PC-9 (cell line): ENCODE measurements at regions not wholly inside any gene's neighbourhood (a gene's known extent, or its start where the extent isn't known, plus 50 kb on each side); places are given as distances from the start of the nearest gene placed in this dataset.
A peak's percentile ranks its signal among the peaks of the same experiment; 100 is the strongest.

Experiments
- BruUV-seq: library from RNA; stranded (reverse); fragments of 400-500 nt; replicated peaks from 2 replicates; lab custom pipeline; 2021; lab: Mats Ljungman, UMichigan
- CTCF ChIA-PET: fragments of 300-600 bp; sonication (Branson Sonifier 250); formaldehyde crosslinking; loops from one replicate; lab custom pipeline; 2022; ENCODE audit warnings: antibody characterized with exemption; lab: Charles Lee
- POLR2A ChIA-PET: fragments of 300-600 bp; sonication (Branson Sonifier 250); formaldehyde crosslinking; loops from one replicate; lab custom pipeline; 2022; ENCODE audit warnings: antibody characterized with exemption; ENCODE audit not compliant: unreplicated experiment; lab: Charles Lee
- DNase-seq, 2 experiments: peaks; one replicate each; pipeline versions ENCODE4 v3.0.0 to v3.0.0-alpha.2; 2015 to 2022; ENCODE audit warnings: mixed read lengths in 1 of 2
- H2AFZ ChIP-seq: fragments of 200-600 bp; sonication (generic); 2 replicates; pipeline ENCODE4 v1.8.1; 2017; ENCODE audit warnings: antibody characterized with exemption
- H3F3A ChIP-seq: fragments of 200-600 bp; sonication (generic); 2 replicates; pipeline ENCODE4 v1.8.1; 2017; ENCODE audit warnings: antibody characterized with exemption, mild to moderate bottlenecking, low read depth; ENCODE audit not compliant: insufficient read depth
- H3K27ac ChIP-seq: fragments of 200-600 bp; sonication (generic); 2 replicates; pipeline ENCODE4 v1.6.1; 2016; ENCODE audit warnings: mixed run types
- H3K27me3 ChIP-seq: fragments of 200-600 bp; sonication (generic); 2 replicates; pipeline ENCODE4 v1.6.1; 2016; ENCODE audit warnings: low read depth, mixed run types; ENCODE audit not compliant: insufficient read depth
- H3K36me3 ChIP-seq: fragments of 200-600 bp; sonication (generic); 2 replicates; pipeline ENCODE4 v1.6.1; 2016; ENCODE audit warnings: low read depth, mixed run types
- H3K4me1 ChIP-seq: fragments of 200-600 bp; sonication (generic); replicated peaks from 2 replicates; pipeline ENCODE4 v1.6.1; 2016; ENCODE audit warnings: mixed run types; ENCODE audit not compliant: insufficient read depth
- H3K4me2 ChIP-seq: fragments of 200-600 bp; sonication (generic); 2 replicates; pipeline ENCODE4 v1.6.1; 2017; ENCODE audit warnings: mixed run types
- H3K4me3 ChIP-seq: fragments of 200-600 bp; sonication (generic); 2 replicates; pipeline ENCODE4 v1.6.1; 2016; ENCODE audit warnings: mixed run types
- H3K79me2 ChIP-seq: fragments of 200-600 bp; sonication (generic); 2 replicates; pipeline ENCODE4 v1.6.1; 2017; ENCODE audit warnings: low read depth, mixed run types
- H3K9me2 ChIP-seq: fragments of 200-600 bp; sonication (generic); 2 replicates; pipeline ENCODE4 v1.8.1; 2017; ENCODE audit warnings: mild to moderate bottlenecking; ENCODE audit not compliant: insufficient read depth
- H3K9me3 ChIP-seq: fragments of 200-600 bp; sonication (generic); 2 replicates; pipeline ENCODE4 v1.8.1; 2016; ENCODE audit warnings: low read depth; ENCODE audit not compliant: insufficient read depth
- H4K20me1 ChIP-seq: fragments of 200-600 bp; sonication (generic); 2 replicates; pipeline ENCODE4 v1.8.1; 2017; ENCODE audit not compliant: insufficient read depth
- EZH2 ChIP-seq: fragments of 200-600 bp; sonication (generic); IDR thresholded peaks from 2 replicates; pipeline ENCODE4 v1.8.0; 2017; ENCODE audit warnings: antibody characterized with exemption, low read depth
- intact Hi-C: fragments of 100-400 bp; cut with micrococcal nuclease; formaldehyde crosslinking; loops from one replicate; pipeline ENCODE4 v1.10.0; 2022; ENCODE audit not compliant: unreplicated experiment
- TF ChIP-seq, protein P1 (sequence below): fragments of 200-600 bp; sonication (generic); conservative IDR thresholded peaks from 2 replicates; pipeline ENCODE4 v1.6.1; 2017; ENCODE audit warnings: mixed run types, antibody characterized with exemption, mild to moderate bottlenecking, moderate library complexity

DNA sequence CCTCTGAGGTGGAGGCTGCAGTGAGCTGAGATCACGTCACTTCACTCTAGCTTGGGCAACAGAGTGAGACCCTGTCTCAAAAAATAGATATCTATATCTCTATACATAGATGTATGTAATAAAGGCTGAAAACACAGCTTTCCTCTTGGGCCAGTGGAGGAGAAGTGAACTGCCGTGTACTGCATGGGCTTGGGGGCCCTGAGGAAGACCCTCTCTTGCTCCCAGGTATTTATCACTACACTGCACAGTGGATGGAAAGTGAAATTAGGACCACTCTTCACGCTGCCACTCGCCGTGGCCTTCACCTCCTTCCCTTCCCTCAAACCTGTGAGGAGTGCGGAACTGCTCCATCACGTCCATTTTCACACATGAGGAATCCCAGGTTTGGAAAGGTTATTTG is 68.8 kb upstream of the SIAH1 start:
- intact Hi-C loops = no loop called here
- no peak for TF ChIP-seq EZH2
- TF ChIP-seq, protein P1, sequence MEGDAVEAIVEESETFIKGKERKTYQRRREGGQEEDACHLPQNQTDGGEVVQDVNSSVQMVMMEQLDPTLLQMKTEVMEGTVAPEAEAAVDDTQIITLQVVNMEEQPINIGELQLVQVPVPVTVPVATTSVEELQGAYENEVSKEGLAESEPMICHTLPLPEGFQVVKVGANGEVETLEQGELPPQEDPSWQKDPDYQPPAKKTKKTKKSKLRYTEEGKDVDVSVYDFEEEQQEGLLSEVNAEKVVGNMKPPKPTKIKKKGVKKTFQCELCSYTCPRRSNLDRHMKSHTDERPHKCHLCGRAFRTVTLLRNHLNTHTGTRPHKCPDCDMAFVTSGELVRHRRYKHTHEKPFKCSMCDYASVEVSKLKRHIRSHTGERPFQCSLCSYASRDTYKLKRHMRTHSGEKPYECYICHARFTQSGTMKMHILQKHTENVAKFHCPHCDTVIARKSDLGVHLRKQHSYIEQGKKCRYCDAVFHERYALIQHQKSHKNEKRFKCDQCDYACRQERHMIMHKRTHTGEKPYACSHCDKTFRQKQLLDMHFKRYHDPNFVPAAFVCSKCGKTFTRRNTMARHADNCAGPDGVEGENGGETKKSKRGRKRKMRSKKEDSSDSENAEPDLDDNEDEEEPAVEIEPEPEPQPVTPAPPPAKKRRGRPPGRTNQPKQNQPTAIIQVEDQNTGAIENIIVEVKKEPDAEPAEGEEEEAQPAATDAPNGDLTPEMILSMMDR = no peak
- CTCF ChIA-PET = no interaction called here
- Histone ChIP-seq H3K27ac (no peak overlapping the region), H3K9me2 (no peaks in the 10 kb centered on the region), H2AFZ (no peak overlapping the region), H3F3A (peaks cover 13% of the 10 kb centered on the region), H3K4me3 (no peak overlapping the region), H3K36me3 (no peaks in the 10 kb centered on the region), H4K20me1 (no peaks in the 10 kb centered on the region), H3K79me2 (no peaks in the 10 kb centered on the region), H3K9me3 (no peaks in the 10 kb centered on the region), H3K27me3 (no peaks in the 10 kb centered on the region), H3K4me2 (no peak overlapping the region), H3K4me1 (peaks cover 6% of the 10 kb centered on the region)
- no TSS peak for BruUV-seq
- DNase-seq = no peak
- POLR2A ChIA-PET = no interaction called here

DNA sequence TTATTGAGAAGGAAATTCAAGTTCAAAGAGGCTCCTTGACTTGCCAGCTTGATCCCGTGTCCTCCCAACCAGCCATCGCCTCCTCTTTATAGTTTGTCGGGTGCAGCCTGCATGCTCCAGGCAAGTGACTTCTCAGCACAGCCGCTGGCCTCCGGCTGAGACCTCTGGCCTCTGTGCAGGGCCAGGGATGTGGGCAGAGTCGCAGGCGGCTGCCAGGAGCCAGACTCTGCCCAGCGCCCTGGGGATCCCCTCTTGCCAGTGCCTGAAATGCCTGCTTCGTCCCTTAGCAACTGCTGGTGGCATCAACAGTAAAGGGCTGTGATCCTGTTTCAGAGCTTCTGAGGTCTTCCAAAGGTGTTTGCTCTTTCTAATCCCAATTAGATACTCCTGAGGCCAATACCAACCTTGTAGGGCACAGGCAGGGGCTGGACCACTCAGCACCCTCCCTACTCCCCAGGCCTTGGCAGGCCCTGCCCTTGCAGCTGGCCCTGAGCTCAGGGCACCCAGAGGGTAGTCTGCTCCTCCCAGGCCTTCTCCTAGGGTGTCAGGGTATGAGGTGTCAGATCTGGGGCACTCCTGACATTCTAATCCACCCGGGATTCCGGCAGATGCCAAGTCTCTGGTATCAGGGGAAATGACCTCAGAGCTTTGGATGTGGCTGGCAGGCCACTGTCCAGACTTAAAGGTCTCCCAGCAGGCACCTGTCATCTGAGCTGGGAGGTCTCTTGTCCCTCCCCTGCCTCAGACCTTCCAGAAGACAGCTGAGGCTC is 68.0 kb upstream of the SIAH1 start:
- Histone ChIP-seq H3K4me1 (peaks cover 5% of the 10 kb centered on the region), H3K9me2 (no peaks in the 10 kb centered on the region), H3K4me2 (no peak overlapping the region), H3K4me3 (no peak overlapping the region), H3K36me3 (no peaks in the 10 kb centered on the region), H3K27ac (no peak overlapping the region), H3K27me3 (no peaks in the 10 kb centered on the region), H3F3A (peaks cover 6% of the 10 kb centered on the region), H4K20me1 (no peaks in the 10 kb centered on the region), H3K9me3 (no peaks in the 10 kb centered on the region), H3K79me2 (no peaks in the 10 kb centered on the region), H2AFZ (no peak overlapping the region)
- DNase-seq = peak in 1 of 2 experiments; percentile 4
- intact Hi-C loops = no loop called here
- CTCF ChIA-PET = no interaction called here
- POLR2A ChIA-PET = no interaction called here
- BruUV-seq = no TSS peak
- TF ChIP-seq, protein P1 = no peak
- no peak for TF ChIP-seq EZH2

DNA sequence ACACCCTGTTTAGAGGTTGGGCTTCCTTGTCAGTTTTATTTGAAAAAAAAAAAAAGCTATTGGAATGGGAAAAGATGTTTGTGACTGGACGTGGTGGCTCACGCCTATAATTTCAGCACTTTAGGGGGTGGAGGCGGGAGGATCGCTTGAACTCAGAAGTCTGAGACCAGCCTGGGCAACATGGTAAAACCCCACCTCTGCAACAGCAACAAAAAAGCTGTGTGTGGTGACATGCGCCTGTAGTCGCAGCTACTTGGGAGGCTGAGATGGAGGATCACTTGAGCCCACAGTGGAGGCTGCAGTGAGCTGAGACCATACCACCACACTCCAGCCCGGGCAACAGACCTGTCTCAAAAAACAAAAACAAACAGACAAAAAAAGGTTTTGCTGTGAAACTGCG is 66.1 kb upstream of the SIAH1 start:
- Histone ChIP-seq H3K9me2 (no peaks in the 10 kb centered on the region), H3K36me3 (no peaks in the 10 kb centered on the region), H3K9me3 (no peaks in the 10 kb centered on the region), H3K27ac (no peak overlapping the region), H3F3A (no peaks in the 10 kb centered on the region), H3K27me3 (no peaks in the 10 kb centered on the region), H4K20me1 (no peaks in the 10 kb centered on the region), H3K4me3 (no peak overlapping the region), H3K79me2 (no peaks in the 10 kb centered on the region), H3K4me1 (no peaks in the 10 kb centered on the region), H2AFZ (no peak overlapping the region), H3K4me2 (no peak overlapping the region)
- BruUV-seq = no TSS peak
- CTCF ChIA-PET = no interaction called here
- POLR2A ChIA-PET = interaction anchor here (0.6 kb wide), 1 partner anchor 287 kb away, joined by 5 read pairs; no protein-coding TSS in a partner anchor
- TF ChIP-seq, protein P1 = no peak
- no peak for TF ChIP-seq EZH2
- DNase-seq = no peak
- intact Hi-C loops = no loop called here
